ENCODE measurements at regions not wholly inside any gene's neighbourhood (a gene's known extent, or its start where the extent isn't known, plus 50 kb on each side); places are given as distances from the start of the nearest gene placed in this dataset.

- H3K4me1 ChIP-seq = no peaks in the 10 kb centered on the region
- H3K9ac ChIP-seq = no peak overlapping the region
- H3K9me3 ChIP-seq = no peaks in the 10 kb centered on the region
- no peaks in the 10 kb centered on the region for H3K27me3 ChIP-seq
- no peak overlapping the region for H3K4me3 ChIP-seq
- TF ChIP-seq Cebpa-rat (IDR thresholded peaks at IDR 0.05) = no peak
- H3K4me2 ChIP-seq = no peak overlapping the region
- no peaks in the 10 kb centered on the region for H3K36me3 ChIP-seq
- H4K20me1 ChIP-seq = no peaks in the 10 kb centered on the region
- no peak overlapping the region for H3K27ac ChIP-seq
These were observed 895.6 kb downstream of the SLC6A15 start for GRCh38 chr12:84016956-84017355.

GRCh38 chr12:83997423-83997822, 915.2 kb downstream of the SLC6A15 start:
- H4K20me1 ChIP-seq = no peaks in the 10 kb centered on the region
- no peaks in the 10 kb centered on the region for H3K9me3 ChIP-seq
- no peaks in the 10 kb centered on the region for H3K36me3 ChIP-seq
- no peaks in the 10 kb centered on the region for H3K27me3 ChIP-seq
- TF ChIP-seq Cebpa-rat (IDR thresholded peaks at IDR 0.05) = no peak
- H3K27ac ChIP-seq = no peak overlapping the region
- H3K4me1 ChIP-seq = no peaks in the 10 kb centered on the region
- no peak overlapping the region for H3K4me2 ChIP-seq
- H3K4me3 ChIP-seq = no peak overlapping the region
- no peak overlapping the region for H3K9ac ChIP-seq

GRCh38 chr12:83996671-83997070, 915.9 kb downstream of the SLC6A15 start:
- no peak for TF ChIP-seq Cebpa-rat (IDR thresholded peaks at IDR 0.05)
- H3K9me3 ChIP-seq = no peaks in the 10 kb centered on the region
- no peak overlapping the region for H3K4me2 ChIP-seq
- H3K36me3 ChIP-seq = no peaks in the 10 kb centered on the region
- H3K9ac ChIP-seq = no peak overlapping the region
- no peak overlapping the region for H3K27ac ChIP-seq
- no peaks in the 10 kb centered on the region for H4K20me1 ChIP-seq
- H3K4me1 ChIP-seq = no peaks in the 10 kb centered on the region
- H3K27me3 ChIP-seq = no peaks in the 10 kb centered on the region
- no peak overlapping the region for H3K4me3 ChIP-seq

GRCh38 chr12:83985084-83985483, 927.5 kb downstream of the SLC6A15 start:
- TF ChIP-seq Cebpa-rat (IDR thresholded peaks at IDR 0.05) = no peak
- H3K27ac ChIP-seq = no peak overlapping the region
- no peak overlapping the region for H3K4me3 ChIP-seq
- no peak overlapping the region for H3K4me2 ChIP-seq
- no peaks in the 10 kb centered on the region for H3K4me1 ChIP-seq
- no peaks in the 10 kb centered on the region for H4K20me1 ChIP-seq
- no peaks in the 10 kb centered on the region for H3K36me3 ChIP-seq
- H3K9ac ChIP-seq = no peak overlapping the region
- no peaks in the 10 kb centered on the region for H3K9me3 ChIP-seq
- H3K27me3 ChIP-seq = no peaks in the 10 kb centered on the region

GRCh38 chr12:83980398-83980797, 932.2 kb downstream of the SLC6A15 start:
- no peaks in the 10 kb centered on the region for H3K27me3 ChIP-seq
- no peaks in the 10 kb centered on the region for H3K4me1 ChIP-seq
- no peak overlapping the region for H3K4me2 ChIP-seq
- H3K27ac ChIP-seq = no peak overlapping the region
- no peak overlapping the region for H3K9ac ChIP-seq
- H3K36me3 ChIP-seq = no peaks in the 10 kb centered on the region
- H3K9me3 ChIP-seq = no peaks in the 10 kb centered on the region
- H4K20me1 ChIP-seq = no peaks in the 10 kb centered on the region
- TF ChIP-seq Cebpa-rat (IDR thresholded peaks at IDR 0.05) = no peak
- H3K4me3 ChIP-seq = no peak overlapping the region

- Histone ChIP-seq H3K9ac (no peak overlapping the region), H3K9me3 (no peaks in the 10 kb centered on the region), H3K4me1 (no peaks in the 10 kb centered on the region), H3K4me2 (no peak overlapping the region), H3K27me3 (no peaks in the 10 kb centered on the region), H4K20me1 (no peaks in the 10 kb centered on the region), H3K36me3 (no peaks in the 10 kb centered on the region), H3K4me3 (no peak overlapping the region), H3K27ac (no peak overlapping the region)
- TF ChIP-seq Cebpa-rat (IDR thresholded peaks at IDR 0.05) = no peak
These were observed 932.8 kb downstream of the SLC6A15 start for GRCh38 chr12:83979785-83980184.

GRCh38 chr12:83971781-83972180, 940.8 kb downstream of the SLC6A15 start:
- Histone ChIP-seq H3K9ac (no peak overlapping the region), H3K4me3 (no peak overlapping the region), H3K27ac (no peak overlapping the region), H3K36me3 (no peaks in the 10 kb centered on the region), H3K4me1 (no peaks in the 10 kb centered on the region), H4K20me1 (no peaks in the 10 kb centered on the region), H3K27me3 (no peaks in the 10 kb centered on the region), H3K4me2 (no peak overlapping the region), H3K9me3 (no peaks in the 10 kb centered on the region)
- TF ChIP-seq Cebpa-rat (IDR thresholded peaks at IDR 0.05) = no peak

GRCh38 chr12:83960767-83961166, 951.8 kb downstream of the SLC6A15 start:
- Histone ChIP-seq H3K9me3 (no peaks in the 10 kb centered on the region), H3K9ac (no peak overlapping the region), H3K4me1 (no peaks in the 10 kb centered on the region), H3K36me3 (no peaks in the 10 kb centered on the region), H3K27me3 (no peaks in the 10 kb centered on the region), H3K27ac (no peak overlapping the region), H3K4me2 (no peak overlapping the region), H4K20me1 (no peaks in the 10 kb centered on the region), H3K4me3 (no peak overlapping the region)
- no peak for TF ChIP-seq Cebpa-rat (IDR thresholded peaks at IDR 0.05)

GRCh38 chr12:83958997-83959396, 953.6 kb downstream of the SLC6A15 start:
- no peaks in the 10 kb centered on the region for H4K20me1 ChIP-seq
- H3K9ac ChIP-seq = no peak overlapping the region
- no peaks in the 10 kb centered on the region for H3K36me3 ChIP-seq
- no peak overlapping the region for H3K4me3 ChIP-seq
- no peak for TF ChIP-seq Cebpa-rat (IDR thresholded peaks at IDR 0.05)
- no peak overlapping the region for H3K27ac ChIP-seq
- no peaks in the 10 kb centered on the region for H3K4me1 ChIP-seq
- H3K4me2 ChIP-seq = no peak overlapping the region
- no peaks in the 10 kb centered on the region for H3K9me3 ChIP-seq
- no peaks in the 10 kb centered on the region for H3K27me3 ChIP-seq

- H3K4me3 ChIP-seq = no peak overlapping the region
- no peak overlapping the region for H3K9ac ChIP-seq
- no peaks in the 10 kb centered on the region for H4K20me1 ChIP-seq
- H3K4me1 ChIP-seq = no peaks in the 10 kb centered on the region
- no peaks in the 10 kb centered on the region for H3K36me3 ChIP-seq
- no peak for TF ChIP-seq Cebpa-rat (IDR thresholded peaks at IDR 0.05)
- no peak overlapping the region for H3K4me2 ChIP-seq
- no peaks in the 10 kb centered on the region for H3K27me3 ChIP-seq
- no peaks in the 10 kb centered on the region; the same call in 1 of the 2 replicates for H3K9me3 ChIP-seq
- H3K27ac ChIP-seq = no peak overlapping the region
These were observed 957.5 kb downstream of the SLC6A15 start for GRCh38 chr12:83954956-83955601.
